Stimulated activated CD4-positive, alpha-beta T cell treated with anti-CD3 and anti-CD28 coated beads, Interleukin-12 subunit alpha, Interleukin-12 subunit beta, amount 100 ng/mL, for 24 hours (primary cell): ENCODE measurements at regions not wholly inside any gene's neighbourhood (a gene's known extent, or its start where the extent isn't known, plus 50 kb on each side); places are given as distances from the start of the nearest gene placed in this dataset.
"Not testable (repeated sequence)": the region's sequence is repeated elsewhere in the genome, so short reads cannot be mapped to it uniquely, and the experiment has no call there.

Experiments used
- DNase-seq, 2 experiments: peaks; one replicate each; pipeline ENCODE4 v3.0.0-alpha.2; 2020; ENCODE audit warnings: low read depth in 2 of 2

DNA sequence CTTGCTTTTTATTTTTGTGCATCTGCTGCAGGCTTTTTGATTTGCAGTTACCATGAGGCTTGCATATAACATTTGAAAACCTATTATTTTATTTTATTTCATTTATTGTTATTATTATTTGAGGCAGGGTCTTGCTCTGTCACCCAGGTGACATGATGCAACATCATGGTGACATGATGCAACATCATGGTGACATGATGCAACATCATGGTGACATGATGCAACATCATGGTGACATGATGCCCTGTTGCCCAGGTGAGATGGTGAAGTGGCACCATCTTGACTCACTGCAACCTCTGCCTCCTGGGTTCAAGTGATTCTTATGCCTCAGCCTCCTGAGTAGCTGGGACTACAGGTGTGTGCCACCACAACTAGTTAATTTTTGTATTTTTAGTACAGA lies 244.5 kb upstream of the CTBP2 start:
- not testable (repeated sequence) for DNase-seq

- DNase-seq = no peak
Observed at GRCh38 chr10:125401462-125401861, 241.1 kb upstream of the CTBP2 start.

GRCh38 chr10:125399289-125399688 lies 238.9 kb upstream of the CTBP2 start:
- no peak for DNase-seq

- no peak for DNase-seq
Observed at GRCh38 chr10:125398270-125398669, 237.9 kb upstream of the CTBP2 start.

- no peak for DNase-seq
Observed at GRCh38 chr10:125397608-125398007, 237.2 kb upstream of the CTBP2 start.

- no peak for DNase-seq
Observed at GRCh38 chr10:125396676-125397075, 236.3 kb upstream of the CTBP2 start.

- no peak for DNase-seq
Observed at GRCh38 chr10:125392609-125393008, 232.2 kb upstream of the CTBP2 start.

- no peak for DNase-seq
Observed at GRCh38 chr10:125392154-125392553, 231.8 kb upstream of the CTBP2 start.

DNA sequence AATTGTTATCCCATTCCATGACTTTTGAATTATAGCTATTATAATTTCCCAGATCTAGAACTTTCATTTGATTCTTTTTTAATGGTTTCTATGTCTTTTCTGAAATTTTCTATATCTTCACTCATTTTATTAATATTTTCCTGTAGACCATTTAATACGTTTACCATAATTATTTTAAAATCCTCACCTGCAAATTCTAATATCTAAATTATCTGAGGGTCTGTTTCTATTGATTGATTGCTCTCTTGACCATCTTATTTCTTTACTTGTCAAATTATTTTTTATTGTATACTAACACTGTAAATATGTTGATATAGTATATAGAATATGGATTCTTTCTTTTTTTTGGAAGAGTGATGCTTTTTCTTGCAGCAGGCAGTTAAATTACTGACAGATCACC lies 229.3 kb upstream of the CTBP2 start:
- DNase-seq = no peak

DNA sequence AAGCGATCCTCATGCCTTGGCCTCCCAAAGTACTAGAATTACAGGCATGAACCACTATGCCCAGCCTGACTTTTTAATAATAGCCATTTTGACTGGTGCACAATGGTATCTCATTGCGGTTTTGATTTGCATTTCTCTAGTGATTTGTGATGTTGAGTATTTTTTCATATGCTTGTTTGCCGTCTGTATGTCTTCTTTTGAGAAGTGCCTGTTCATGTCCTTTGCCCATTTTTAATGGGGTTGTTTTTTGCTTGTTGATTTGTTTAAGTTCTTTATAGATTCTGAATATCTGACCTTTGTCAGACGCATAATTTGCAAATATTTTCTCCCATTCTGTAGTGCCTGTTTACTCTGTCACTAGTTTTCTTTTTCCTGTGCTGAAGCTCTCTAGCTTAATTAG lies 219.2 kb upstream of the CTBP2 start:
- DNase-seq = no peak

DNA sequence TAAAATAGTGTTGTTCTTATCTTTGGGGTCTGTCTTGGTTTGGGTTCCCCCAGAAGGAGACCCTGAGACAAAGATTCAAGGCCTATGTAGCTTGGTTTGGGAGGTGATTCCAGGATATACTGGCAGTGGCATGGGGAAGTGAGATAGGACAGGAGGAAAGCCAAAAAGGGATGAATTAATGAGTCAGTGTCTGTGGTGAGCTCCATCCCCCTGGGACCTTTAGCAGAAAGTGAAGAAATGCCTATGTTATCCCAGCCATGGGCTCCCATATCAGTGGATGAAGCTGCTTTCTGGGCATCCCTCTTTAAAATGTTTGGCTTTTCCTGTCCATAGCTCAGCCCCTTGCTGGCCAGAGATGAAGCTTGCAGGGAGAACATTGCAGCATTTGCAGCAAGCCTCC lies 217.0 kb upstream of the CTBP2 start:
- no peak for DNase-seq

DNA sequence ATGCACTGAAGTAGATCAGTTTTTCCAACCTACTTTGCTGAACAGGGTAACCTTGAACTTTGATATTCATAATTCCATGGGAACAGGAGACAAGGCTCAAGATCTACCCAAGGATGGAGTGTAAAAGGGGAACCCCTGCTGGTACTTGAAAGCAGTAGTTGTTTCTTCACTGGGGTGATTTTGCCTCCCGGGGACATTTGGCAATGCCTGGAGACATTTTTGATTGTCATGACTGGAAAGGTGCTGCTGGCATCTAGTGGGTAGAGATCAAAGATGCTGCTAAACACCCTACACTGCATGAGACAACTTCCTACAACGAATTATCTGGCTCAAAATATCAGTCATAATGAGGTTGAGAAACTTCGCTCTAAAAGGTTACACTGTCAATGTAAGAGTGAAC lies 214.8 kb upstream of the CTBP2 start:
- no peak for DNase-seq

- no peak for DNase-seq
Observed at GRCh38 chr10:125373546-125373945, 213.2 kb upstream of the CTBP2 start.

- DNase-seq = no peak
Observed at GRCh38 chr10:125370578-125370977, 210.2 kb upstream of the CTBP2 start.

GRCh38 chr10:125369382-125370326 lies 209.3 kb upstream of the CTBP2 start:
- no peak for DNase-seq

DNA sequence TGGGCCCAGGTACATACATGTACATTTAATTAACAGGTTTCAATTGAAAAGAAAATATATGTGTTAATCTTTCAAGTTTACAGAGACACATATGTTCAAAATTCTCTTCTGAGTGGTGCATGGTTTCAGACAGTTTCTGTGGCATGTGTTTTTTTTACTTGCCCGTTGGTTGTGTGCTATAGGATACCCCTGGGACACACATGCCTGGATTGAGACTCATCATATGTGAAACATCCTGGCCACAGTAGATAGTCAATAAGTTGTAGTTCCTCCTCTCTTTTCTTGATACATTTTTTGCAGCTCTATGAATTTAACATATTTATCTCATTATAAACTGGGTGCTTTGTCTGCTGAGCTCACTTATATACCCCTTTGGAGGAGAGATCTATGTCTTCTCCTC lies 207.8 kb upstream of the CTBP2 start:
- DNase-seq = no peak

GRCh38 chr10:125363791-125364190 lies 203.4 kb upstream of the CTBP2 start:
- no peak for DNase-seq

GRCh38 chr10:125362950-125363349 lies 202.6 kb upstream of the CTBP2 start:
- no peak for DNase-seq

DNA sequence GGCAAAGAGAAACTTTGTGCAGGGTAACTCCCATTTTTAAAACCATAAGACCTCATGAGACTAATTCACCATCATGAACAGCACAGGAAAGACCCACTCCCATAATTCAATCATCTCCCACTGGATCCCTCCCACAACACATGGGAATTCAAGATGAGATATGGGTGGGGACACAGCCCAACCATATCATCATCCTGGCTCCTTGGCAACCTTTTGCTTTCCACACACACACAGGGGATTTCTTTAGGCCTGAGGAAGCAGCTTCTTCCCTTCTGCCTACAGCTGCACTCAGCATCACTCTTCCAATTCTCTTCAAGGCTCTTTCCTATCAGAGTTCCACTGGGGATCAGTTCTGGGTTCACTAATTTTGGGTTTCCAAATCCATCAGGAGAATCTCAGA lies 199.0 kb upstream of the CTBP2 start:
- no peak for DNase-seq

DNA sequence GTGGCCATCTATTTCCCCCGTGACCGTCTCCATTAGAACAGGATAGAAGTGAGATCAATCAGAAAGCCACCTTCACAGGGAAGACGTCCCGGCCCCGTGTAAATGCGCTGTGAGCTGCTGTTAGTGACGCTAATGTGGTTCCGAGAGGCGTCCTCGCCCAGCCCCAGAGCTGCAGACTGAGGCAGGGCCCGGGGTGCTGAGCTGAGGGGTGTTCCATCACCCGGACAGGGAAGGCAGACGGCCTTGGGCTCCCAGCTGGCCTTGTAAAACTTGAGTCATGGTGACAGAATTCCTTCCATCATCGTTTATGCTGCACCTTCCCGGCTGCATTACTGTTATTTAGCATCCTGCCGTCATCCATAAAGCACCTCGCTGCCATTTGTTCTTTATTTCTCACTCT lies 195.3 kb upstream of the CTBP2 start:
- DNase-seq = no peak

DNA sequence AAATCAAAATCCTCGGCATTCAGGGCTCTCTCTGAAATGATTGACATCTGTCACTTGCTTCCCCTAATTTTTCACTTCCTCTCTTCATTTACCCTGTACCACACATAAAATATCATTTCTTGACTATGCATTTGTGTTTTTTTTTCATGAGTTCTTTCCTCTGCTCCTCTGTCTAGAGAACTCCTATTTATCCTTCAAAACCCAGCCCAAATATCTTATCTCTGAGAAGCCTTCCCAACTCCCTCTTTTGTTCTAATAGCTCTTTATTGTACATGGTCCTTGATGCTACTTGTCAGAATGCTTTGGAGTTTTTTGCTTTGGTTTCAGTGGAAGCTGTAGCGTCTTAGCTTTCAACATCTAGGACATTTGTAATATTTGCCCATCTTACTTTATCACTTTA lies 190.2 kb upstream of the CTBP2 start:
- no peak for DNase-seq

GRCh38 chr10:125348536-125348935 lies 188.2 kb upstream of the CTBP2 start:
- no peak for DNase-seq

DNA sequence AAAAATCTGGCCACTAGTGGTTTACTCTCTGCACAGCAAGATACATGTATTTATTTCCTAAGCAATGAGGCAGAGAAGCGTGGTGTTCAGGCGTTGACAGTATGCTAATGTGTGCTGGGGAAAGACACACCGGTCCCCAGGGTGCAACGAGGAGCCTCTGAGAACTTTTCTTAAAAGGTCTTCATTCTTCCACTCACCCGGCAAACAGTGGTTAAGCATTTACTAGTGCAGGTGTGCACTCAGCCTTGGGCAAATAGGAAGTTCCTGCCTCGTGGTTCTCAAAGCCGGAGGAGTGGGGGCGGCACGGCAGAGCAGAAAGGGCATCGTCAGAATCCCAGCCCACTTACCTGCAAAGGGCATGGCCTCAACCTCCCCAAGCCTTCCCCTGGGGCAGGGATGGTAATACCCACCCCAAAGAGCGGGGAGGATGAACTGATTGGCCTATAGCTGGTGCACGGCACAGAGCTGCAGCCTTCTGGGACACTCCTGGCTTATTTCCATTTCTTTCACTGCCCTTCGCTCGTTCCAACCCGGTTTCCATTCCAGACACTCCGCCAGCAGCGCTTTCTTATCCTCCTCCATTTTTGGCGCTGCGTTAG lies 184.3 kb upstream of the CTBP2 start:
- no peak for DNase-seq
